ENCODE measurements at regions not wholly inside any gene's neighbourhood (a gene's known extent, or its start where the extent isn't known, plus 50 kb on each side); places are given as distances from the start of the nearest gene placed in this dataset.
A peak's percentile ranks its signal among the peaks of the same experiment; 100 is the strongest.
"Not testable (repeated sequence)": the region's sequence is repeated elsewhere in the genome, so short reads cannot be mapped to it uniquely, and the experiment has no call there.

DNA sequence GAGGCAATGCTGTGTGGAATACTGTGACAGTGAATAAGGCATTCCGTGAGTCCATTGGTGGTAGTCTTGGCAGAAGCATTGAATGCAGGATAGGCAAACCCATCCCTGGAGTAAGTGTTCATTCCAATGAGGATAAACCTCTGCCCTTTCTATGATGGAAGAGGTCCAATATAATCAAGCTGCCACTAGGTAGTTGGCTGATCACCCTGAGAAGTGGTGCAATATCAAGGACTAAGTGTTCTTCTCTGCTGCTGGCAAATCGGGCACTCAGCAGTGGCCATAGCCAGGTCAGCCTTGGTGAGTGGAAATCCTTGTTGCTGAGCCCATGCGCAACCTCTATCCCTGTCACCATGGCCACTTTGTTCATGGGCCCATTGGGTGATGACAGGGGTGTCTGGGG is 70.1 kb downstream of the FBXO4 start:
- Histone ChIP-seq H3K4me3 (ENCODE audit: low read depth, low read length) (no peak overlapping the region), H3K9me3 (no peaks in the 10 kb centered on the region), H3K4me1 (no peaks in the 10 kb centered on the region), H3K27me3 (no peaks in the 10 kb centered on the region), H3K36me3 (no peaks in the 10 kb centered on the region)
- no peak for DNase-seq
- TF ChIP-seq, protein P1, sequence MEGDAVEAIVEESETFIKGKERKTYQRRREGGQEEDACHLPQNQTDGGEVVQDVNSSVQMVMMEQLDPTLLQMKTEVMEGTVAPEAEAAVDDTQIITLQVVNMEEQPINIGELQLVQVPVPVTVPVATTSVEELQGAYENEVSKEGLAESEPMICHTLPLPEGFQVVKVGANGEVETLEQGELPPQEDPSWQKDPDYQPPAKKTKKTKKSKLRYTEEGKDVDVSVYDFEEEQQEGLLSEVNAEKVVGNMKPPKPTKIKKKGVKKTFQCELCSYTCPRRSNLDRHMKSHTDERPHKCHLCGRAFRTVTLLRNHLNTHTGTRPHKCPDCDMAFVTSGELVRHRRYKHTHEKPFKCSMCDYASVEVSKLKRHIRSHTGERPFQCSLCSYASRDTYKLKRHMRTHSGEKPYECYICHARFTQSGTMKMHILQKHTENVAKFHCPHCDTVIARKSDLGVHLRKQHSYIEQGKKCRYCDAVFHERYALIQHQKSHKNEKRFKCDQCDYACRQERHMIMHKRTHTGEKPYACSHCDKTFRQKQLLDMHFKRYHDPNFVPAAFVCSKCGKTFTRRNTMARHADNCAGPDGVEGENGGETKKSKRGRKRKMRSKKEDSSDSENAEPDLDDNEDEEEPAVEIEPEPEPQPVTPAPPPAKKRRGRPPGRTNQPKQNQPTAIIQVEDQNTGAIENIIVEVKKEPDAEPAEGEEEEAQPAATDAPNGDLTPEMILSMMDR (IDR thresholded peaks at IDR 0.05; ENCODE audit: low read depth, low read length) = no peak

DNA sequence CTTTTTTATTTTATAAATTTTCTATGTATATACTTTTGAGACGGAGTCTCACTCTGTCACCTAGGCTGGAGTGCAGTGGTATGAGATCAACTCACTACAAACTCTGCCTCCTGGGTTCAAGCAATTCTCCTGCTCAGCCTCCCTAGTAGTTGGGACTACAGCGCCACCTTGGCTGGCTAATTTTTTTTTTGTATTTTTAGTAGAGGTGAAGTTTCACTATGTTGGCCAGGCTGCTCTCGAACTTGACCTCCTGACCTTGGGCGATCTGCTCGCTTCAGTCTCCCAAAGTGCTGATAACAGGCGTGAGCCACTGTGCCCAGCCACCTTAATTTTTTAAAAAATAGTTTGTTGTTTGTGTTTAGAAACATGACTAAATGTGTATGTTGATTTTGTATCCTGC is 76.6 kb downstream of the FBXO4 start:
- H3K27me3 ChIP-seq = no peaks in the 10 kb centered on the region
- H3K9me3 ChIP-seq = peaks cover 2% of the 10 kb centered on the region; the same call in 1 of the 2 replicates
- no peak overlapping the region for H3K4me3 ChIP-seq (ENCODE audit: low read depth, low read length)
- TF ChIP-seq, protein P1 (IDR thresholded peaks at IDR 0.05; ENCODE audit: low read depth, low read length) = no peak
- DNase-seq = no peak
- H3K4me1 ChIP-seq = no peaks in the 10 kb centered on the region
- H3K36me3 ChIP-seq = no peaks in the 10 kb centered on the region

DNA sequence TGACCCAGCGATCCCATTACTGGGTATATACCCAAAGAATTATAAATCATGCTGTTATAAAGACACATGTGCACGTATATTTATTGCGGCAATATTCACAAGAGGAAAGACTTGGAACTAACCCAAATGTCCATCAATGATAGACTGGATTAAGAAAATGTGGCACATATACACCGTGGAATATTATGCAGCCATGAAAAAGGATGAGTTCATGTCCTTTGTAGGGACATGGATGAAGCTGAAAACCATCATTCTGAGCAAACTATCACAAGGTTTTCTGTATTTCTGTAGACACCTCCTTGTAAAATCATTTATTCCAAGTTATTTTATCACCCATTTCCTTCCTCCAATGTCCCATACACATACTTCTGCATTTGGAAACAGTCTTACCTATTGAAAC is 78.8 kb downstream of the FBXO4 start:
- H3K36me3 ChIP-seq; DNase-seq; H3K4me1 ChIP-seq; H3K4me3 ChIP-seq (ENCODE audit: low read depth, low read length); H3K27me3 ChIP-seq; H3K9me3 ChIP-seq: not testable (repeated sequence)

DNA sequence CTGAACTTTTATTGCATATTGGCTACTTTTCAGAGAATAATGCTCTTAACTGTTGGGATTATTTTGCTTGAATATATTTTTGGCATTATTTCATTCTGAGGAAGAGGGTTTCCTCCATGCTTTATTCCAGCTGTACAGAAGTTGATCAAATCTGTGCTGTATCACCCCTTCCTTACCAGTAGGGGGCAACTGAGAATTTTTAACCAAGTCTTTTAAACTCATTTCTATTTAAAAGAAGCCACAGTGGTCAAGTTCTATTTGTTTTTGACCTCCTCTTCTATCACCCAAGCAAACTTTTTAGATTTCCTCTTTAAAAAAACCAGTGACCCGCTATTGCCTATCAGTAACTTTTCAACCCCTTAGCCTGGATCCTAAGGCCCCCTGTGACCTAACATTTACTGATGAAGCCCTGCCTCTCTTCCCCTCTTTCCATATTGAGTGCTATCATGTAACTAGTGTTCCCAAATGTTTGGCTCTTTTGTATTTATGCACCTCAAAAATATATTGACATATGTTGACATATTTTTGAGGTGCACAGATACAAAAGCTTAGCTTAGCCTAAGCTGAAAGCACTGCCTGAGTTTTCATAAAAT is 80.6 kb downstream of the FBXO4 start:
- Histone ChIP-seq H3K4me3 (ENCODE audit: low read depth, low read length) (no peak overlapping the region), H3K36me3 (no peaks in the 10 kb centered on the region), H3K27me3 (no peaks in the 10 kb centered on the region), H3K9me3 (peaks cover 2% of the 10 kb centered on the region; the same call in 1 of the 2 replicates), H3K4me1 (no peaks in the 10 kb centered on the region)
- DNase-seq = no peak
- TF ChIP-seq, protein P1 (IDR thresholded peaks at IDR 0.05; ENCODE audit: low read depth, low read length) = peak; percentile 72

DNA sequence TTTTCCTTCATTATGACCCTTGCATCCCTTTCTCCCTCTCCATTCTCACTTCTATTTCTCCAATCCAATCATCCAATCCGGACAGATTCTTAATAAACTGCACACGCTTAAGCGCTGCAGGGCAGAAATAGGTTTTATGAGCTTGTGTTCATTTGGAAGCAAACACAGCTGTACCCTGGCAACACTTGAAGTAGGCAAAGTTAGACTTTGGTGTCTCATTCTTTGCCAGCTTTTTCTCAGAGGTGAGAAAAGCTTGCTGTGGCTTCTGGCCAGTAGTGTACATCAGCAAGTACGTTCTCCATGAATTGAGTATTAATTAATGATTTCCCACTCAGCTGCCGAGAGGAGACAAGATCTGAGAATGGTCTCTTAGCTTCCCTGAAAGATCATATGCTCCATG is 88.5 kb downstream of the FBXO4 start:
- no peaks in the 10 kb centered on the region for H3K4me1 ChIP-seq
- H3K27me3 ChIP-seq = no peaks in the 10 kb centered on the region
- no peaks in the 10 kb centered on the region for H3K9me3 ChIP-seq
- DNase-seq = no peak
- no peaks in the 10 kb centered on the region for H3K36me3 ChIP-seq
- TF ChIP-seq, protein P1 (IDR thresholded peaks at IDR 0.05; ENCODE audit: low read depth, low read length) = no peak
- no peak overlapping the region for H3K4me3 ChIP-seq (ENCODE audit: low read depth, low read length)

DNA sequence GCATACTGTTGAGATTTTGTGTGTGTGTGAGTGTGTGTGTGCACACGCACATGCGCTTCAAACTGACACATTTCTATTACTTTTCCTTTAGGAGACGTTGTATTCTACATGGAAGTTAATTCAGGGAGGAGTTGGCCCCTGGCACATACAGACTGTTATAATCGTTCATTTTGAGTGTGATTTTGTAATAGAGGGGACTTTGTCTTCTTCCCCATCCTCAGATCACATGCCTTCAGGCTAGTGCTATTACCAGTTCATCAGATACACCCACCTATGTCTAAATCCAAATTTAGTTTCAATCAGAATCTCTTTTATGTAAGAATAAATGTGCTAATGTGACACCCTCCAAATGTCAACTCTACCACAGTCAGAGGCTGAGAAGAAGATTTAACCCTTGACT is 90.2 kb downstream of the FBXO4 start:
- no peaks in the 10 kb centered on the region for H3K27me3 ChIP-seq
- TF ChIP-seq, protein P1 (IDR thresholded peaks at IDR 0.05; ENCODE audit: low read depth, low read length) = no peak

DNA sequence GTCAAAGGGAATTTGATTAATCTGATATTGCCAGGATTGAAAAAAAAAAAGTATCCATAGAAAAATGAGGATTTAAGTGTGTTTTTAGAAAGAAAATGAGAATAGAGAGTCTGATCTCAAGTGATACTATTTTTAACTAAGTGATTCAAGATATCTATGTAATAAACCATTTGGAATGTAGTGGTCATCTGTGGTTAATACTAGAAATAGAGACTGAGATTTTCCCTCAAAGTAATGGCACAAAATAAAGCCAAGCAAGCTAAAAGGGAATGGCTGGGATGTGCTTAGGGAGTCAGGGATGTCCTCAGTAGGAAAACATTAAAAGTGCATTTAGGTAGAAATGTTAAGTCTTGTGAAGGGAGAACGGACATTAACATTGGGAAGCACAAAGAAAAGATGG is 90.6 kb downstream of the FBXO4 start:
- no peaks in the 10 kb centered on the region for H3K9me3 ChIP-seq
- no peak for DNase-seq
- H3K36me3 ChIP-seq = no peaks in the 10 kb centered on the region
- H3K4me1 ChIP-seq = no peaks in the 10 kb centered on the region
- TF ChIP-seq, protein P1 (IDR thresholded peaks at IDR 0.05; ENCODE audit: low read depth, low read length) = no peak
- no peak overlapping the region for H3K4me3 ChIP-seq (ENCODE audit: low read depth, low read length)
- H3K27me3 ChIP-seq = no peaks in the 10 kb centered on the region

More for the DNA sequence above, 90.2 kb downstream of the FBXO4 start:
- Histone ChIP-seq H3K4me1 (no peaks in the 10 kb centered on the region), H3K9me3 (no peaks in the 10 kb centered on the region), H3K36me3 (no peaks in the 10 kb centered on the region), H3K4me3 (ENCODE audit: low read depth, low read length) (no peak overlapping the region)
- DNase-seq = no peak
